ENCODE measurements at regions not wholly inside any gene's neighbourhood (a gene's known extent, or its start where the extent isn't known, plus 50 kb on each side); places are given as distances from the start of the nearest gene placed in this dataset.
"Not testable (repeated sequence)": the region's sequence is repeated elsewhere in the genome, so short reads cannot be mapped to it uniquely, and the experiment has no call there.

DNA sequence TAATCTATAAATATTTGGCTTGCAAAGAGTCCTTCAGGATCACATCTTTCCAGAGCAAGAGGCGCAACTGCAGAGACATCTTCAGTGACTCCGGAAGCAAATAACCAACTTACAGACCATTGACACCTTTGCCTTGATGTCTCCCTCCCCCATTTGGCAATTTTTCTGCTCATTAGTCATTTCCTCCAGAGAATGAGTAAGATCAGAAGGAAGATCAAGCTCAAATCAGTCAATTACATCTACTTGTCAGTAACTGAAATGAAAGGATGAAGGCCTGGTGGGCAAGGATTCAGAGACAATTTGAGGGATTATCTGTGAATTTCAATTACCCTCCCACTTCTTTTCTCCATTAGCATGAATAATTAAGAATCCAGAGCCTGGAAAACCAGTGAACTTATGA is 665.6 kb upstream of the CPEB2 start:
- no peak for DNase-seq

DNA sequence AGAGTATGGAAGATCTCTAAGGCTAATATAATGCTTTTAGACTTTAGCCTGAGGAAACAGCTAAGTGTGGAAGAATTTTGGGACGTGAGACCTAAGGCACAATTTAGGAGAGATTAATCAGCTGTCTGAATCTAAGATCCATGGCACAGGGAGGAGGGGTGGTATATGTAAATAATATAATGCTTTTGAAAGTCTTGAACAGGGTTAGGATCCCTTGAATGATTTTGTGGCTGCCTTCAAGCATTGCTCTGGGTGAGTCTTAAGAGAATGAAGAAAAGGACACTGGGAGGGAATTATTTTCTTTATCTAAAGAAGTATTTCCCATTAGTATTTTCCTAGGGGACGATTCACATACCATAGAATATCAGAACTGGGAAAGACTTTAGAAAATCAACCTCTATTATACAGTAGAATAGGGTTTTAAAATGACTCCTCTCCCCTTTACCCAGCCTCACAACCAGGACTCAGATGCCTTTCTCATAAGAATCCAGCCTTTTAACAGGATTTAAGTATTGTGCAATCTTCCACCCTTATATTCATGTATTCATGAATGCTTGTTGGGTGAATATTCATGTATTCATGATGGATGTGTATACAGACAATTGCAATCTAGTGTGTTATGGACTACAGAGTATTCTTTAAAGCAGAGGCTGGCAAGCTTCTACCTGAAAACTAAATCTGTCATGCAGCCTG is 664.2 kb upstream of the CPEB2 start:
- no peak for DNase-seq

GRCh38 chr4:14338585-14339265 is 663.6 kb upstream of the CPEB2 start:
- DNase-seq, result no peak

GRCh38 chr4:14339715-14340114 is 662.6 kb upstream of the CPEB2 start:
- DNase-seq, result no peak

DNA sequence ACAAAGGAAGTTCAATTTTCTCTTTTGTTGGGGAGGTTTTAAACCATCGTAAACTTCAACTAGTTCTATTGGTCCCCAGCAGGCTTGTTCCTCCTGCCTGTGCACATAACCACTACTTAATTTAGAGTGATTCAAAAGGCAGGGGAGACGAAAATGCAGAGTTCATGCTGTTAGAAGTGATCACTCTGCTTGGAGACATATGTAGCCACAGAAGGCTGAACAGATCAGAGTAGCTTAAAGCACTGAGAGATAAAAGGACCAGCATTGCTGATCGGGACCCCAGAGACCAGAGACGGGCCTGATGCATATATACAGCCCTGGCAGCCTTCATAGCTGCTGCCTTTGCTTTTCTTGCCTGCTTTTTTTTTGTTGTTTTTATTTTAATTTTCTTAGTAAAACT is 662.0 kb upstream of the CPEB2 start:
- no peak for DNase-seq

DNA sequence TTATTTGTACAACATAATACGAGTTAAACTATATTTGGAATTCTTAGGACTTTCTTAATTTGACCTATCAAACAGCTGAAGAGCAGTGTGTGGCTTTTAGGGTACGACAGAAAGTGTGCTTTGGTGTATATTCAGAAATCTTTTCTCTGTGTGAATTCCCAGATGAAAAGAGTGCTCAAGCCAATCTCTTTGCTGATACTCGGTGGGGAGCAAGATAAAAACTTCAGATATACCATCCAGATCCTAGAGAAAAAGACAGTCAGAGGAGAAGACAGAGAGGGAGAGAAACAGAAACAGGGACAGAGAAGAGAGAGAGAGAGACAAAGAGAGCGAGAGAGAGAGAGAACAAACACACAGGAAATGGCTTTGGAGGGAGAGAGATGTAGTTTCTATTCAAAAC is 658.3 kb upstream of the CPEB2 start:
- no peak for DNase-seq

DNA sequence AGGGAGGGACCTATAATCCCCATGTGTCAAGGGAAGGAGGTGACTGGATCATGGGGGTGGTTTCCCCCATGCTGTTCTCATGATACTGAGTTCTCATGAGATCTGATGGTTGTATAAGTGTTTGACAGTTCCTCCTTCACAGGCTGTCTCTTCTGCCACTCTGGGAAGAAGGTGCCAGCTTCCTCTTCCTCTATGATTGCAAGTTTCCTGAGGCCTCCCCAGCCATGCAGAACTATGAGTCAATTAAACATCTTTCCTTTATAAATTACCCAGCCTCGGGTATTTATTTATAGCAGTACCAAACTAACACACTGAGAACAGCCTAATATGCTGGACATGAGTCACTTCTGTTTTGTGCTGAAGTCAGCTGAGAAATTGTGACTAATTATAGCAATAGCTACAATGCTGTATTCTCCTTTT is 656.9 kb upstream of the CPEB2 start:
- no peak for DNase-seq

- no peak for DNase-seq
Observed at GRCh38 chr4:14347526-14347925, 654.8 kb upstream of the CPEB2 start.

GRCh38 chr4:14348506-14348905 is 653.8 kb upstream of the CPEB2 start:
- DNase-seq, result no peak

- not testable (repeated sequence) for DNase-seq
Observed at GRCh38 chr4:14358544-14359160, 643.6 kb upstream of the CPEB2 start.

- no peak for DNase-seq
Observed at GRCh38 chr4:14359991-14360390, 642.3 kb upstream of the CPEB2 start.

- no peak for DNase-seq
Observed at GRCh38 chr4:14361084-14361483, 641.2 kb upstream of the CPEB2 start.

- DNase-seq, result no peak
Observed at GRCh38 chr4:14362385-14362784, 639.9 kb upstream of the CPEB2 start.

DNA sequence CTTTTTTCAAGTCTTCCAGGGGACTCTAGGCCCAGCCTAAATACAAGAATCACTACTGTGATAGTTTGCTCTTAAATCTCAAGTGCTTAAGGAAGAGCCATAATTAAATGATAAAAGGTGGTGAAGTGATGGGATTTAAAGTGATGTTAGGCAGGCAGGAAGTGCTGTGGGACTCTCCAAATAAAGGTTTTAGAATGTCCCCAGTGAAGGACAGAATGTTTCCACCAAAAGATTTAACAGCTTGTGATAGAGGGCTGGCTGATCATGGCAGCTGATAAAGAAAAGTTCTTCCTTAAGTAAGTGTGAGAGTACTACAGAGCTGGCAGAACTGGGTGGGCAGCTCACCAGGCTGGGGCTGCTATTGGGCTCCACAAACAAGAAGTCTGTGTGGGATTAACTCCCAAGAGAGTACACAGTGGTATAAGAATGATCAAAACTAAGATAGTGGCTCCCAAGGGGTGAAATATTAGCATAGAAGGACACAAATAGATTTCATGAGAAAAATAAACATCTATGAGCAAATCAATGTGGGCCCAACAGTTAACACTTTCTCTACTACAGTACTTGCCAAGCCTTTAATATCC is 637.2 kb upstream of the CPEB2 start:
- DNase-seq, result no peak

DNA sequence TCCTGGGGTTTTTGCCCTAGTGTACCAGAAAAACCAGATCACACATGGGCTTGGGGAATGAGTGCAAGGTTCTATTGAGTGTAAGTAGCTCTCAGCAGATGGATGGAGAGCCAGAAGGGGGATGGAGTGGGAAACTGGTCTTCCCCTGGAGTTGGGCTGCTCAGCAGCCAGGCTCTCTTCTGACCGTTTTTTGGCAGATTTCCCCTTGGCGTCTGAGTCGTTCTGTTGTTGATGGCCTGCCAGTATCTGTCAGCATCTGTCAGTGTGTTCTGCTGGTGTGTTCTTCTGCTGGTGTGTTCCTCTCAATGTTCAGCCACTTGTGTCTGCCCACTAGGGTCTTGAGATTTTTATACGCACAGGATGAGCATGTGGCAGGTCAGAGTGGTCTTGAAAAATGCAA is 633.9 kb upstream of the CPEB2 start:
- no peak for DNase-seq

- no peak for DNase-seq
Observed at GRCh38 chr4:14371131-14371530, 631.1 kb upstream of the CPEB2 start.

- DNase-seq, result no peak
Observed at GRCh38 chr4:14375816-14376215, 626.5 kb upstream of the CPEB2 start.

- no peak for DNase-seq
Observed at GRCh38 chr4:14379183-14379582, 623.1 kb upstream of the CPEB2 start.

- no peak for DNase-seq
Observed at GRCh38 chr4:14383652-14384051, 618.6 kb upstream of the CPEB2 start.

DNA sequence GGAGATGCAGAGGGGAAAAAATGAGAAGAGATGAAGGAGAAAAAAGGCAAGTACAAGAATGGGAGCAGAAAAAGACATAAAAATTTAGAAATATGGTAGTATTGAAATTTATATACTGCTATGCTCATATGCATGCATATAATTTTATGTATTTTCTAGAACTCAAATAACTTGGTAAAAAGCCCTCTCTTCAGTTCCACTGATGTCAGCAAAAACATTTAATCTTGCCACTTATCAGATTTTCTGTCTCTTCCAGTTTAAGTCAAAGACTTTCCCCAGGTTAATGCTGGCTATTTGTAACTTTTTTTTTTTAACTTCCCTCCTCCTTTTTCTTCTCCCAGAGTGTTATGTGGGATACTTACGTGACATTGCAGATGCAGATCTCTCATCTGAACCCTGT is 617.5 kb upstream of the CPEB2 start:
- DNase-seq, result no peak

- no peak for DNase-seq
Observed at GRCh38 chr4:14386196-14386595, 616.1 kb upstream of the CPEB2 start.

DNA sequence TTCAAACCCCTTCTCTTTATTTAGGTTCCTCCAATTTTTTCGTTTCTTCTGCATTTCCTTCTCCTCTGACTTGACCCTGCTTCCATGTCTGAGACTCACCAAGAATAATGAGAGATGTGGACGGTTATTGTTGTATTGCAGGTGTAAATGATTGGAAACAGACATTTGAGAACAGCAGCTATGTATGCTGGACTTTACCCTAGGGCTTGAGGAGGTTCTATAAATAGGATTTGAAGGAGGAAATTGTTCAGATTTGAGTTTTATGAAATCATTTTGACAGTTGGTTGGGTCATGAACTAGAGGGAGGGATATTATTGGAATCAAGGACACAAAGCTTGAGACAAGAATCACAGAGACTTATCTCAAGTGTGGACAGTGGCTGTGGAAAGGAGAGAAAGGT is 614.6 kb upstream of the CPEB2 start:
- DNase-seq, result no peak

DNA sequence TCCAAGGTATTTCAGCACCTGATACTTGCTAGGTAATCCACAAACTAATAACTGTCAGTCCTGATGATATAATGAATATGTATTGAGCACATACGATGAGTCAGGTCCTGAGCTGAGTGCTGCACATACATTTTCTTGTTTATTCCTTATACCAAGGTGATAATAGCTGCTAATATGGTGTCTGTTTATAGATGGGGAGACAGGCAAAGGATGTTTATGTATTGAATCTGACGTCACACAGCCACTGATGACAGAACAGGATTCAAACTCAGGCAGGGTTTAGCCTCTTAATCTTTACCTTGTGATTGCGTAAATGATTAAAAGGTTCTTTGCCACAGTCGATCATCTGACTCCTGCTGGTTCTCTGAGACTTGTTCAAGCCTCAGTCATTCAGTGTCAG is 609.9 kb upstream of the CPEB2 start:
- no peak for DNase-seq

GRCh38 chr4:14396183-14396582 is 606.1 kb upstream of the CPEB2 start:
- no peak for DNase-seq

Measured in activated CD4-positive, CD25-positive, alpha-beta regulatory T cell (primary cell).